Muscle of leg (tissue), 3 donors: ENCODE measurements at regions not wholly inside any gene's neighbourhood (a gene's known extent, or its start where the extent isn't known, plus 50 kb on each side); places are given as distances from the start of the nearest gene placed in this dataset.
"Not testable (repeated sequence)": the region's sequence is repeated elsewhere in the genome, so short reads cannot be mapped to it uniquely, and the experiment has no call there.

Source experiments
- DNase-seq: peaks from one replicate; pipeline ENCODE4 v3.0.0; 2013
- H3K27ac ChIP-seq: one replicate; pipeline ENCODE4 v1.5.1; 2013; ENCODE audit warnings: mild to moderate bottlenecking, low read length, control low read depth
- H3K27me3 ChIP-seq: one replicate; pipeline ENCODE4 v1.6.1; 2013; ENCODE audit warnings: low read length; ENCODE audit not compliant: control insufficient read depth, insufficient read depth
- H3K36me3 ChIP-seq: one replicate; pipeline ENCODE4 v1.6.1; 2013; ENCODE audit warnings: low read length; ENCODE audit not compliant: control insufficient read depth, insufficient read depth
- H3K4me1 ChIP-seq: one replicate; pipeline ENCODE4 v1.6.1; 2013; ENCODE audit warnings: low read length; ENCODE audit not compliant: control insufficient read depth, insufficient read depth
- H3K4me3 ChIP-seq: one replicate; pipeline ENCODE4 v1.5.1; 2013; ENCODE audit warnings: low read length, control low read depth
- H3K9me3 ChIP-seq: replicated peaks from 2 replicates; pipeline ENCODE4 v1.6.1; 2013; ENCODE audit warnings: low read depth, low read length; ENCODE audit not compliant: control insufficient read depth
- WGBS: methylation state at CpG from one replicate; pipeline ENCODE4 v1.1.5; 2013; ENCODE audit warnings: missing lambda C conversion rate; ENCODE audit not compliant: insufficient coverage; 5-methylcytosine and 5-hydroxymethylcytosine counted together

GRCh38 chrX:81857192-81857591 lies 655.3 kb downstream of the SH3BGRL start:
- Histone ChIP-seq H3K27me3 (no peaks in the 10 kb centered on the region), H3K36me3 (no peaks in the 10 kb centered on the region), H3K9me3 (peaks cover 8% of the 10 kb centered on the region), H3K27ac (no peak overlapping the region), H3K4me3 (no peak overlapping the region), H3K4me1 (no peaks in the 10 kb centered on the region)
- no peak for DNase-seq

GRCh38 chrX:81866873-81867272 lies 665.0 kb downstream of the SH3BGRL start:
- Histone ChIP-seq H3K4me1 (no peaks in the 10 kb centered on the region), H3K27ac (no peak overlapping the region), H3K4me3 (no peak overlapping the region), H3K36me3 (no peaks in the 10 kb centered on the region), H3K27me3 (no peaks in the 10 kb centered on the region), H3K9me3 (peaks cover 30% of the 10 kb centered on the region)
- WGBS, result 80% methylated on average over 2 of the region's 3 CpGs
- DNase-seq, result no peak

GRCh38 chrX:81868979-81869378 lies 667.1 kb downstream of the SH3BGRL start:
- 77% methylated on average over 5 of the region's 5 CpGs for WGBS

GRCh38 chrX:81874807-81875206 lies 672.9 kb downstream of the SH3BGRL start:
- no peaks in the 10 kb centered on the region for H3K27me3 ChIP-seq
- H3K27ac ChIP-seq, result no peak overlapping the region
- DNase-seq, result no peak
- H3K4me1 ChIP-seq, result no peaks in the 10 kb centered on the region
- H3K9me3 ChIP-seq, result peaks cover 42% of the 10 kb centered on the region
- 72% methylated on average over 3 of the region's 3 CpGs for WGBS
- H3K4me3 ChIP-seq, result no peak overlapping the region
- no peaks in the 10 kb centered on the region for H3K36me3 ChIP-seq

More at GRCh38 chrX:81868979-81869378, 667.1 kb downstream of the SH3BGRL start:
- DNase-seq, result no peak
- Histone ChIP-seq H3K27me3 (no peaks in the 10 kb centered on the region), H3K4me3 (no peak overlapping the region), H3K4me1 (no peaks in the 10 kb centered on the region), H3K36me3 (no peaks in the 10 kb centered on the region), H3K27ac (no peak overlapping the region), H3K9me3 (peaks cover 45% of the 10 kb centered on the region)

GRCh38 chrX:81875800-81876199 lies 673.9 kb downstream of the SH3BGRL start:
- WGBS, result 93% methylated on average over 1 of the region's 1 CpG
- Histone ChIP-seq H3K4me3 (no peak overlapping the region), H3K27me3 (no peaks in the 10 kb centered on the region), H3K9me3 (peaks cover 42% of the 10 kb centered on the region), H3K36me3 (no peaks in the 10 kb centered on the region), H3K4me1 (no peaks in the 10 kb centered on the region), H3K27ac (no peak overlapping the region)
- DNase-seq, result no peak

- no peak for DNase-seq
- H3K27ac ChIP-seq, result no peak overlapping the region
- H3K36me3 ChIP-seq, result no peaks in the 10 kb centered on the region
- peaks cover 42% of the 10 kb centered on the region for H3K9me3 ChIP-seq
- 90% methylated on average over 5 of the region's 7 CpGs for WGBS
- H3K27me3 ChIP-seq, result no peaks in the 10 kb centered on the region
- H3K4me1 ChIP-seq, result no peaks in the 10 kb centered on the region
- H3K4me3 ChIP-seq, result no peak overlapping the region
These were observed 674.5 kb downstream of the SH3BGRL start for GRCh38 chrX:81876437-81876836.

- H3K4me1 ChIP-seq, result no peaks in the 10 kb centered on the region
- H3K27me3 ChIP-seq, result peaks cover 4% of the 10 kb centered on the region
- no peak overlapping the region for H3K27ac ChIP-seq
- H3K36me3 ChIP-seq, result no peaks in the 10 kb centered on the region
- no peak for DNase-seq
- no peaks in the 10 kb centered on the region for H3K9me3 ChIP-seq
- no peak overlapping the region for H3K4me3 ChIP-seq
- WGBS, result no CpG with 5 or more reads among the region's 1 CpG
These were observed 688.6 kb downstream of the SH3BGRL start for GRCh38 chrX:81890521-81890920.

GRCh38 chrX:81900522-81900921 lies 698.6 kb downstream of the SH3BGRL start:
- no peak for DNase-seq
- no peaks in the 10 kb centered on the region for H3K4me1 ChIP-seq
- H3K4me3 ChIP-seq, result no peak overlapping the region
- no peaks in the 10 kb centered on the region for H3K27me3 ChIP-seq
- no peaks in the 10 kb centered on the region for H3K36me3 ChIP-seq
- H3K27ac ChIP-seq, result no peak overlapping the region
- H3K9me3 ChIP-seq, result no peaks in the 10 kb centered on the region

- no peak overlapping the region for H3K4me3 ChIP-seq
- no peak overlapping the region for H3K27ac ChIP-seq
- H3K27me3 ChIP-seq, result peaks cover 2% of the 10 kb centered on the region
- 78% methylated on average over 2 of the region's 2 CpGs for WGBS
- DNase-seq, result no peak
- H3K36me3 ChIP-seq, result no peaks in the 10 kb centered on the region
- H3K4me1 ChIP-seq, result no peaks in the 10 kb centered on the region
- H3K9me3 ChIP-seq, result peaks cover 7% of the 10 kb centered on the region
These were observed 723.9 kb downstream of the SH3BGRL start for GRCh38 chrX:81925812-81926211.

- H3K9me3 ChIP-seq, DNase-seq, H3K4me1 ChIP-seq, H3K4me3 ChIP-seq, H3K27ac ChIP-seq, H3K27me3 ChIP-seq, H3K36me3 ChIP-seq: not testable (repeated sequence)
- no CpG with 5 or more reads among the region's 5 CpGs for WGBS
These were observed 744.0 kb downstream of the SH3BGRL start for GRCh38 chrX:81945911-81946310.

- no peaks in the 10 kb centered on the region for H3K36me3 ChIP-seq
- no peaks in the 10 kb centered on the region for H3K9me3 ChIP-seq
- no peaks in the 10 kb centered on the region for H3K4me1 ChIP-seq
- no peaks in the 10 kb centered on the region for H3K27me3 ChIP-seq
- H3K4me3 ChIP-seq, result no peak overlapping the region
- no peak overlapping the region for H3K27ac ChIP-seq
- no CpG with 5 or more reads among the region's 15 CpGs for WGBS
- no peak for DNase-seq
These were observed 755.4 kb downstream of the SH3BGRL start for GRCh38 chrX:81957318-81957717.
